PC-9 (cell line): ENCODE measurements at regions not wholly inside any gene's neighbourhood (a gene's known extent, or its start where the extent isn't known, plus 50 kb on each side); places are given as distances from the start of the nearest gene placed in this dataset.

Source experiments
- BruUV-seq: library from RNA; stranded (reverse); fragments of 400-500 nt; replicated peaks from 2 replicates; lab custom pipeline; 2021; lab: Mats Ljungman, UMichigan
- CTCF ChIA-PET: fragments of 300-600 bp; sonication (Branson Sonifier 250); formaldehyde crosslinking; loops from one replicate; lab custom pipeline; 2022; ENCODE audit warnings: antibody characterized with exemption; lab: Charles Lee
- POLR2A ChIA-PET: fragments of 300-600 bp; sonication (Branson Sonifier 250); formaldehyde crosslinking; loops from one replicate; lab custom pipeline; 2022; ENCODE audit warnings: antibody characterized with exemption; ENCODE audit not compliant: unreplicated experiment; lab: Charles Lee
- DNase-seq, 2 experiments: peaks; one replicate each; pipeline versions ENCODE4 v3.0.0 to v3.0.0-alpha.2; 2015 to 2022; ENCODE audit warnings: mixed read lengths in 1 of 2
- H2AFZ ChIP-seq: fragments of 200-600 bp; sonication (generic); 2 replicates; pipeline ENCODE4 v1.8.1; 2017; ENCODE audit warnings: antibody characterized with exemption
- H3F3A ChIP-seq: fragments of 200-600 bp; sonication (generic); 2 replicates; pipeline ENCODE4 v1.8.1; 2017; ENCODE audit warnings: antibody characterized with exemption, mild to moderate bottlenecking, low read depth; ENCODE audit not compliant: insufficient read depth
- H3K27ac ChIP-seq: fragments of 200-600 bp; sonication (generic); 2 replicates; pipeline ENCODE4 v1.6.1; 2016; ENCODE audit warnings: mixed run types
- H3K27me3 ChIP-seq: fragments of 200-600 bp; sonication (generic); 2 replicates; pipeline ENCODE4 v1.6.1; 2016; ENCODE audit warnings: low read depth, mixed run types; ENCODE audit not compliant: insufficient read depth
- H3K36me3 ChIP-seq: fragments of 200-600 bp; sonication (generic); 2 replicates; pipeline ENCODE4 v1.6.1; 2016; ENCODE audit warnings: low read depth, mixed run types
- H3K4me1 ChIP-seq: fragments of 200-600 bp; sonication (generic); replicated peaks from 2 replicates; pipeline ENCODE4 v1.6.1; 2016; ENCODE audit warnings: mixed run types; ENCODE audit not compliant: insufficient read depth
- H3K4me2 ChIP-seq: fragments of 200-600 bp; sonication (generic); 2 replicates; pipeline ENCODE4 v1.6.1; 2017; ENCODE audit warnings: mixed run types
- H3K4me3 ChIP-seq: fragments of 200-600 bp; sonication (generic); 2 replicates; pipeline ENCODE4 v1.6.1; 2016; ENCODE audit warnings: mixed run types
- H3K79me2 ChIP-seq: fragments of 200-600 bp; sonication (generic); 2 replicates; pipeline ENCODE4 v1.6.1; 2017; ENCODE audit warnings: low read depth, mixed run types
- H3K9me2 ChIP-seq: fragments of 200-600 bp; sonication (generic); 2 replicates; pipeline ENCODE4 v1.8.1; 2017; ENCODE audit warnings: mild to moderate bottlenecking; ENCODE audit not compliant: insufficient read depth
- H3K9me3 ChIP-seq: fragments of 200-600 bp; sonication (generic); 2 replicates; pipeline ENCODE4 v1.8.1; 2016; ENCODE audit warnings: low read depth; ENCODE audit not compliant: insufficient read depth
- H4K20me1 ChIP-seq: fragments of 200-600 bp; sonication (generic); 2 replicates; pipeline ENCODE4 v1.8.1; 2017; ENCODE audit not compliant: insufficient read depth
- CTCF ChIP-seq: fragments of 200-600 bp; sonication (generic); conservative IDR thresholded peaks from 2 replicates; pipeline ENCODE4 v1.6.1; 2017; ENCODE audit warnings: mixed run types, antibody characterized with exemption, mild to moderate bottlenecking, moderate library complexity
- EZH2 ChIP-seq: fragments of 200-600 bp; sonication (generic); IDR thresholded peaks from 2 replicates; pipeline ENCODE4 v1.8.0; 2017; ENCODE audit warnings: antibody characterized with exemption, low read depth
- intact Hi-C: fragments of 100-400 bp; cut with micrococcal nuclease; formaldehyde crosslinking; loops from one replicate; pipeline ENCODE4 v1.10.0; 2022; ENCODE audit not compliant: unreplicated experiment

GRCh38 chr15:88322461-88322860 lies 65.9 kb upstream of the NTRK3 start:
- Histone ChIP-seq H3K27ac (no peak overlapping the region), H3K4me1 (no peaks in the 10 kb centered on the region), H3K79me2 (no peaks in the 10 kb centered on the region), H3K4me3 (no peak overlapping the region), H3K4me2 (no peak overlapping the region), H3F3A (no peaks in the 10 kb centered on the region), H2AFZ (no peak overlapping the region), H3K36me3 (no peaks in the 10 kb centered on the region), H3K9me2 (no peaks in the 10 kb centered on the region), H3K27me3 (peaks cover 45% of the 10 kb centered on the region), H3K9me3 (no peaks in the 10 kb centered on the region), H4K20me1 (no peaks in the 10 kb centered on the region)
- intact Hi-C loops, result no loop called here
- no TSS peak for BruUV-seq
- no peak for TF ChIP-seq EZH2
- no peak for TF ChIP-seq CTCF
- CTCF ChIA-PET, result no interaction called here
- DNase-seq, result no peak
- POLR2A ChIA-PET, result no interaction called here

- no peaks in the 10 kb centered on the region for H3K36me3 ChIP-seq
- H3K4me2 ChIP-seq, result no peak overlapping the region
- H4K20me1 ChIP-seq, result no peaks in the 10 kb centered on the region
- H3K9me2 ChIP-seq, result no peaks in the 10 kb centered on the region
- no peaks in the 10 kb centered on the region for H3K4me1 ChIP-seq
- H3K79me2 ChIP-seq, result no peaks in the 10 kb centered on the region
- H3K4me3 ChIP-seq, result no peak overlapping the region
- BruUV-seq, result no TSS peak
- H3K27me3 ChIP-seq, result peaks cover 46% of the 10 kb centered on the region
- no peaks in the 10 kb centered on the region for H3K9me3 ChIP-seq
- H3K27ac ChIP-seq, result no peak overlapping the region
- ChIA-PET CTCF (no interaction called here), POLR2A (no interaction called here)
- H2AFZ ChIP-seq, result no peak overlapping the region
- H3F3A ChIP-seq, result no peaks in the 10 kb centered on the region
- no peak for DNase-seq
- intact Hi-C loops, result no loop called here
- no peak for TF ChIP-seq CTCF
- TF ChIP-seq EZH2, result no peak
Measured at GRCh38 chr15:88321271-88321670, 64.7 kb upstream of the NTRK3 start.

- H3K9me3 ChIP-seq, result no peaks in the 10 kb centered on the region
- H4K20me1 ChIP-seq, result no peaks in the 10 kb centered on the region
- intact Hi-C loops, result no loop called here
- no TSS peak for BruUV-seq
- TF ChIP-seq EZH2 (no peak), CTCF (no peak)
- H3K79me2 ChIP-seq, result no peaks in the 10 kb centered on the region
- no peaks in the 10 kb centered on the region for H3F3A ChIP-seq
- H3K4me3 ChIP-seq, result no peak overlapping the region
- DNase-seq, result no peak
- H3K4me2 ChIP-seq, result no peak overlapping the region
- peaks cover 12% of the 10 kb centered on the region; the same call in 1 of the 2 replicates for H3K27me3 ChIP-seq
- H3K27ac ChIP-seq, result no peak overlapping the region
- no peaks in the 10 kb centered on the region for H3K4me1 ChIP-seq
- POLR2A ChIA-PET, result no interaction called here
- no peaks in the 10 kb centered on the region for H3K36me3 ChIP-seq
- no peaks in the 10 kb centered on the region for H3K9me2 ChIP-seq
- CTCF ChIA-PET, result no interaction called here
- no peak overlapping the region for H2AFZ ChIP-seq
Measured at GRCh38 chr15:88316586-88316985, 60.0 kb upstream of the NTRK3 start.
